ENCODE measurements at regions not wholly inside any gene's neighbourhood (a gene's known extent, or its start where the extent isn't known, plus 50 kb on each side); places are given as distances from the start of the nearest gene placed in this dataset.

- intact Hi-C loops (cut with micrococcal nuclease) (loop anchor here (5.0 kb wide), 1 partner anchor 218 kb away; no protein-coding TSS in a partner anchor), dilution Hi-C loops (cut with HindIII; ENCODE audit: low sequenced_read_pairs, unreplicated experiment) (no loop called here), in situ Hi-C loops (cut with MboI; ENCODE audit: low sequenced_read_pairs) (no loop called here)
- H3K9me1 ChIP-seq (ENCODE audit: insufficient read depth, low read length), result no peaks in the 10 kb centered on the region
- no peak overlapping the region for H2BK15ac ChIP-seq (ENCODE audit: low read depth, low read length)
- H3K9ac ChIP-seq (ENCODE audit: low read depth, low read length), result no peak overlapping the region
- TF ChIP-seq POLR2A (IDR thresholded peaks at IDR 0.05; ENCODE audit: low read depth, low read length) (no peak), FOS (IDR thresholded peaks at IDR 0.05; ENCODE audit: low read depth, low read length) (0 out of 2 replicates have a peak, but pooled peaks have one; percentile 5), SMC3 (IDR thresholded peaks at IDR 0.05; ENCODE audit: low read depth, low read length) (no peak), NFE2L2 (IDR thresholded peaks at IDR 0.05; ENCODE audit: low read depth, low read length) (no peak), CHD1 (IDR thresholded peaks at IDR 0.05; ENCODE audit: low read depth, low read length) (no peak), USF2 (IDR thresholded peaks at IDR 0.05; ENCODE audit: low read depth, low read length) (no peak), RCOR1 (IDR thresholded peaks at IDR 0.05; ENCODE audit: insufficient replicate concordance, low read length) (no peak), CTCF (conservative IDR thresholded peaks at IDR 0.05; ENCODE audit: low read depth, low read length) (peak; percentile 12; the same call in 1 of the 2 replicates), MAFK (IDR thresholded peaks at IDR 0.05; ENCODE audit: low read depth, low read length) (peak; percentile 17; the same call in 1 of the 2 replicates), MAZ (IDR thresholded peaks at IDR 0.05; ENCODE audit: borderline replicate concordance, low read depth, low read length) (no peak), RAD21 (IDR thresholded peaks at IDR 0.05; ENCODE audit: low read length) (no peak), BHLHE40 (IDR thresholded peaks at IDR 0.05; ENCODE audit: low read depth, low read length) (0 out of 2 replicates have a peak, but pooled peaks have one; percentile 8), ELK1 (IDR thresholded peaks at IDR 0.05; ENCODE audit: borderline replicate concordance, low read depth, low read length) (no peak), MXI1 (IDR thresholded peaks at IDR 0.05; ENCODE audit: borderline replicate concordance, low read depth, low read length) (no peak), CEBPB (IDR thresholded peaks at IDR 0.05; ENCODE audit: low read depth, low read length) (peak; percentile 87), RFX5 (IDR thresholded peaks at IDR 0.05; ENCODE audit: low read depth, low read length) (no peak)
- H2AK9ac ChIP-seq (replicated peaks; ENCODE audit: low read depth, low read length, poor library complexity), result no peak overlapping the region
- no peaks in the 10 kb centered on the region for H3K9me3 ChIP-seq (ENCODE audit: control insufficient read depth, insufficient read depth, low read length)
- no peaks in the 10 kb centered on the region for H4K20me1 ChIP-seq (ENCODE audit: insufficient read depth, low read length)
- no peak overlapping the region for H3K18ac ChIP-seq (ENCODE audit: low read depth, low read length)
- no peak overlapping the region for H2BK5ac ChIP-seq (ENCODE audit: low read depth, low read length, poor library complexity, severe bottlenecking)
- POLR2A ChIA-PET (ENCODE audit: unreplicated experiment), result no interaction called here
- no peak overlapping the region for H3K14ac ChIP-seq (replicated peaks; ENCODE audit: low read depth, low read length)
- peak; percentile 84 for DNase-seq
- H4K8ac ChIP-seq (ENCODE audit: low read depth in 2 of 2, low read length in 2 of 2), result no peak overlapping the region
- no peak overlapping the region for H2BK20ac ChIP-seq (ENCODE audit: low read depth, low read length)
- no peak overlapping the region for H4K91ac ChIP-seq (ENCODE audit: insufficient read depth, low read depth, low read length)
- BruUV-seq (replicated peaks), result no TSS peak
- H3K4me1 ChIP-seq (ENCODE audit: control insufficient read depth, insufficient read depth, low read length), result 0 out of 2 replicates have a peak, but pooled peaks cover 2% of the 10 kb centered on the region
- no peak overlapping the region for H3K56ac ChIP-seq (ENCODE audit: extremely low read depth, insufficient read depth, low read length)
- no peaks in the 10 kb centered on the region for H3K79me1 ChIP-seq (ENCODE audit: low read depth in 1 of 2, low read length in 2 of 2)
- CTCF ChIA-PET, result no interaction called here
- no peak overlapping the region for H3K4me2 ChIP-seq (ENCODE audit: low read depth, low read length)
- H3K27ac ChIP-seq (ENCODE audit: insufficient read depth, low read length), result no peak overlapping the region
- H3K4me3 ChIP-seq (ENCODE audit: insufficient read depth, low read depth, low read length), result no peak overlapping the region
- no peaks in the 10 kb centered on the region; the same call in 1 of the 2 replicates for H3K27me3 ChIP-seq (ENCODE audit: control insufficient read depth, insufficient read depth, low read length)
- H3K23ac ChIP-seq (ENCODE audit: low read depth, low read length), result no peak overlapping the region
- no peak overlapping the region for H4K5ac ChIP-seq (ENCODE audit: low read depth, low read length)
- no peak overlapping the region for H2AK5ac ChIP-seq (ENCODE audit: low read depth, low read length)
- 100% methylated on average over 1 of the region's 3 CpGs; no CpG with 5 or more reads in 1 of the 2 experiments for WGBS, 2 experiments (ENCODE audit: extremely low coverage in 2 of 2, insufficient read length in 1 of 2)
- H3K4ac ChIP-seq (ENCODE audit: low read depth, low read length), result no peak overlapping the region
- H3K36me3 ChIP-seq (ENCODE audit: control insufficient read depth, insufficient read depth, low read length), result no peaks in the 10 kb centered on the region
- H2AFZ ChIP-seq (replicated peaks; ENCODE audit: low read length, poor library complexity), result no peak overlapping the region
- no peak; the same call in 1 of the 2 replicates for ATAC-seq (ENCODE audit: low read depth)
- H2BK120ac ChIP-seq (ENCODE audit: low read depth, low read length), result no peak overlapping the region
Measured at GRCh38 chr20:11140359-11140758, 466.6 kb upstream of the JAG1 start.
